GM19240 (cell line): ENCODE measurements at regions not wholly inside any gene's neighbourhood (a gene's known extent, or its start where the extent isn't known, plus 50 kb on each side); places are given as distances from the start of the nearest gene placed in this dataset.

Source experiments
- DNase-seq: peaks from one replicate; pipeline ENCODE4 v3.0.0; 2011; ENCODE audit warnings: low spot score; ENCODE audit not compliant: insufficient read length

DNA sequence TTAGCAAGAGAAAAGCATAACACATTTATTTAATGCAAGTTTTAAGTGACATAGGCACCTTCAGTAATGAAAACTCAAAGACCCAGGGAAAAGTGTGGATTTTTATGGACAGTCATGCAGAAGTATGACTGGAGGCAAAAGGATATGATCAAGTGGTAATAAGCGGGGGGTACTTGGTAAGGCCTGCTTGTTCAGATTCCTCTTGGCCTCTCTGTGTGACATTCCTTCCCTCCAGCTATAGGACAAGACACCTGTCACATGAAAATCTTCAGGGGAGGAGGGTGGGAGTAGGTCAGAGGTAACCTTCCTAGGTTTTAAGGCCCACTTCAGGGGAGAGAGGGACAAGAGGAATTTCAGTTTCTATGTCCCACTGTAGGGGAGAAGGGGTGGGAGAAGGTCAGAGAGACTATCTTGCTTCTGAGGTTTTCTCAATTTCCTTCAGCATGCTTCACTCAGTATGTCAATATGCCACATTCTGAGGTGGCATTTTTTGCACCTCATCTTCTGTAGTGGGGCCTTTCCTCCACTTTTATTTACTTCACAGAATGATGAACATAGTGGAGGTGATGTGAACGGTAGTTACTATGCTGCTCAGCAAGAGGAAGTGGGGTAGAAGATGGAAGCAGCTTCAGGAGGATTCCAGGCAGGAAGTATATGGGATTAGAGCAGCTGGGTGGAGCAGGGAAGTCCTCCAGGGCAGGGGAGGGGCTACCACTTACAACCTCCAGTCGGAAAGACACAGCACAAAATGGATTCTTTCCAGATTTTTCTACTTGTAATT, 73.2 kb upstream of the RFC3 start:
- DNase-seq = no peak

DNA sequence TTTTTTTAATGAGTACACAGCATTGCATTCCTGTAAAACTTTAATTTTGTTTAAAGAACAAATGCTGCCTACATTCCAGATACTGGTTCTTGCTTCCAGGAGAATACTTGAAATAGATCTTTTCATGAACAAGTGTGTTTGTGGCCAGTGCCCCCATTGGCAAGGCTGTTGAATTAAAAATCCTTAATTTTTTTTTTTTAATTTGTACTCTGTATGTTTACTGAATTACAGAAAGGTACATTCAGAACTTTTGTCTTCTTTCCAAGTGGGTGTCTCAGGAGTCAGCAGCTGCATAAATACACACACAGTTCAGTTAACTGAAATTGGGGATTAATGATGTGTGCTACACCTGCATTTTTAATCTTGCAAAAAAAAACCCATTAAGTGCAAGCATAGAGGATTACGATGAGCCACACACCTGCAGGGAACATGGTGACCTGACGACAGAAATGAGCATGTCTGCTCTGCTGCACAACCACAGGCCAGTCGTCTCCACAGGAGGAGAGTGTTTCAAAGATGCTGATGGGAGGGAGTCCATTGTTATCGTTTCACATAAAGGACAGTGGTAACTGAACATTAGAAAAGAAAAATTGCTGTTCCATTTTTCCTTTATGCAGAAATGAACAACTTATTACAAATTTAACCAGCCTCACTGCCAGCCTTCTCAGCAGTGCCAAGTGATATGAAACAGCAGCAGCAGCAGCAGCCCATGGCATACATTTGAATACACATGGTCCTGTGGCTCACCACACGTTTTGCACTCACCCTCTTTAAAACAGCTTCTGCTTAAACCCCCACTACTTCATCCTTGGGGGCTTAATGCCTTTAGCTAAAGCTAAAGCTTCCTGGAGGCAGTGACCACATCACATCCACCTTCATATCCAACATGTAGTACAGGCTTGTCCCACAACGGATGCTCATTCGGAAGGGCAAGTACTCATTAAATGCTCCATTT, 72.3 kb upstream of the RFC3 start:
- DNase-seq = no peak

DNA sequence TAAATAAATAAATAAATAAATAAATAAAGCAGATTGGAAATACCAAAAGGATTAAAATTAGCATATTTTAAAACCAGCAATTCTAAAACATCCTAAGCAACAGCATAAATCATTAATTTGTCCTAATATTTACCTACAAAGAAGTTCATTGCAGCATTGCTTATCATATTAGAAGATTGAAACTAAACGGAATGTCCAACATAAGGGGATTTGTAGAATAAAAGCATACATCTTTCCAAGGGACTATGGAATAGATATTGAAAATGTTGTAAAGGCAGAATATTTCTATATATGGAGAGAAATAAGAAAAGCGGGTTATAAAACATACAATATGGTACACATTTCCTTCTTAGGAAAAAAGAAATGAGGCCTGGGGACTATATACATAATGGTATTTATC, 71.1 kb upstream of the RFC3 start:
- no peak for DNase-seq

DNA sequence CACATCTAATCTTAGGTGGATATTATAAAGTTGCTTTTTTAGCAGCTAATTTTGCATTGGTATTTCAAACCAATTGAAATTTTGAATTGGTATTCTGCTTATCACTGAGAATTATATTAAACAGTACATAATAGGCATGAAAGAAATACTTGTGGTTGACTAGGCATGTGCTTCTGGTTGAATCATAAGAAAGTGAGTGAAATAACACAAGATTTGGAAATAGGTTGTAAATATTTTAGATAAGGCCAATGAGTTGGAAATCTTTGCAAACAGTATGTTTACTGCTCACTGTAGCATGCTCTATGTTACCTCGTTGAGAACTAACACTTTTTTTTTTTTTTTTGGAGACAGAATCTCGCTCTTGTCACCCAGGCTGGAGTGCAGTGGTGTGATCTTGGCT, 66.8 kb upstream of the RFC3 start:
- no peak for DNase-seq

DNA sequence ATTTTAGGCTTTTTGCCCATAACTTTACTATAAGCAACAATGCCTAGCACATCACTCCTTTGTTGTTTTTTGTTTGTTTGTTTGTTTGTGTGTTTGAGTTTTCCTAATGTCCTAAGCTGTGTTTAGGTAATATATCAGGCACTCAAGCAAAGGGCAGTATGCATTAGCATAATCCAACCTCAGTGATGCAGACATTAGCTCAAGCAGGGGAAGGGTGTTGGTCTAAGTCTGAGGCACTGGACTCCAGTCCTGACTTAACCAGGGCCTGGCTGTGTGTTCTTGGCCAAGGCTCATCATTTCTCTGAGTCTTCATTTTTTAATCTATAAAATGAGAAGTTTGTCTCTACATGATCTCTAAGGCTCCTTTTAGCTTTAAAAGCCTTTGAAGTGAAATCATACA, 65.9 kb upstream of the RFC3 start:
- DNase-seq = no peak

DNA sequence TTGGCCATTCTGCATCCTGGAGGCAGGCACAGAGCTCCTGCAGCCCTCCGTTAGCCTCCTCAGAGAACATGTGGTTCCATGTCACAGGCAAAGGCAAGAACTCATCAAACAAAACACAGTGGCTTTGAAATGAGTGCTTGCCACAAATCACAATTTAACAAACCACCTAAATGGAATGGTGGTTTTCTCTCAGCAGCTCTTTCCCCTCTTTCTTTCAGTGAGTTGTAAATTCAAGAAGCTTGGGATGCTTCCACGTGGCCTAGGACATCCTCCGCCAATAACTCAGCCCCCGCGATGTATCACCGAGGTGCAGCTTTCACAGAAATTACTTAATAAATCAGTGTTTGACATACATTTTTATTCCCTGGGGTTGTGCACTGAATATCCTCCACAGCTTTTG, 65.4 kb upstream of the RFC3 start:
- no peak for DNase-seq

DNA sequence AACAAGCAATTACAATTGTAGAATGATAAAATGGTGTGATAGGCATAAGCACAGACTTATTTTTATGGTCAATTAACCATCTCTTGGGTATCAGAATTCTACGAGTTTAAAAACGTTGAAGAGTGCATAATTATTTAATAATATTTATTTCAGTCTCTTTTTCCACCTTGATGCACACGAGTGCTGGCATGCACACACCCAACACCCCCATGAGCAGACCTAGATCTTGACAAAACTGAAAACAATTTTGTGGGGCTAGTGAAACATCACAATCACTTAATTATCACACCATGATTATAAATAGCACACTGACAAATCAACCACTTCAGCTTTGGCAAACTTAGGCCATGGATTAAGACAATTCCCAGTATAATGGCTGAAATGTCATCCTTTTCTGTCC, 61.0 kb upstream of the RFC3 start:
- DNase-seq = no peak

DNA sequence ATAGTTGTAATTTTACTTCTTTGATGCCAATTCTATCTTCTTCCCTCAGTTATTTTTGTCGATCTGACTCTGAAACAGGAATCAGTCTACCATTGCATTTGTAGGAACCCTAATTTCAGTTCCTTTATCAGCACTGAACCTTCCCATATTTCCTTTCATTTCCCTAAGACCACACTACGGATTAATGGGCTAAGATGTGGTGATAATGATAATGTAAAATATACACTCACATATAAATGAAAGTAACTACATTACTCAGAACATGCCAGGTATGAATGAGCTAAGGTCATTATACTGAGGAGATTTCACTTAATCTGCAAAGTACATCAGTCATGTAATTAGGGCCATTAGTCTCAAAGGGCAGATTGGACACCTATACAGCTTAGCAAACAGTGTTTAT, 60.2 kb upstream of the RFC3 start:
- DNase-seq = no peak

DNA sequence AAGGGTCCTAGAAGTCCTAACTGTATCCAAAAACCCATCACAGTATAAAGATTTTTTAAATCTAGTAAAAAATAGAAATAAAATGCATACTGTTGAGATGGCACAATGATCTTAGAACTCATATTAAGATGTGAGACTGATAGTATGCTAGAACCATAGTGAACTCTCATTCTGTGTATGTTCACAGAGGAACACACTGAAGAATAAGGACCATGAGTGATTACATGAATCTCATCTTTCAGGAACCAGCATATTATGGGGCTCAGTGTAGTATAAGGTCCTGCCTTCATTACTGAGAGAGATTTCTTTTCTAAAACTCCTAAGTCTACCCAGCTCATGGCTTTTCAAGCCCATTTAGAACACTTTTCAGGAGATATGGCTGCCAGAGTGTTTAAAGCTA, 59.8 kb upstream of the RFC3 start:
- no peak for DNase-seq

DNA sequence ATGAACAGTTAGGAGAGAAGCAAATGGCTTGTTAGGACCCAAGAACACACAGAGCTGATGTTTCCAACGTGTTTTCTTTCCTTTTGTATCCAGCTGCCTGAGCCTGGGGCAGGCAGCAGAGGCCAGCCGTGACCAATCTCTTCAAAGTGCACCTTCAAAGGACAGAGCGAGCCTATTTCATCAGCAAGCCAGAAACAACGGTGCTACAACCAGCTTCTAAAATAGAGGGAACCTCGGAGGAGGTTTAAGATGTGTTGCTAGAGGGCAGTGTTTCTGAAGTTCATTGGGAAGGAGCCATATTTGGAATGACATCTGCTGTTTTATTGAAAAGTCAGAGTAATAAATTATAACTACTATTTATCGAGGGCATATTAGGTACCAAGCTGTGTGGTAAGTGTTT, 56.2 kb upstream of the RFC3 start:
- no peak for DNase-seq

DNA sequence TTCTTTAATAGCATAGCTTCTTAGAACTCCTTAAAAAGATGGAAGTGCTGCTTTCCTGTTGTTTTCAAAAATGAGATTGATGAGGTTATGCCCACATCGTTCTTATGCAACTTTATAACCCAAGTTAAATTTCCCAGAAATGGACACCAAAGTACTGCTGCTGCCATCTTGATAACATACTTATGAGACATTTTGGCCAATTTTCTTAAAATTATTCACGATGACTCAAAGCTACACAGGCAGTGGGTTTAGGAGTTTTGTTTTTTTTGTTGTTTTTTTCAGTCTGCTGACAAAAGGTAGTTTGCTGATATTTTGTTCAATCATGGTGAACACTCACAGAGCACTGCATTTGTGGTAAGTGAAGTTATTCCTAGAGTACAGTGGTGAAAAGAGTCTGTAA, 54.9 kb upstream of the RFC3 start:
- DNase-seq = no peak

DNA sequence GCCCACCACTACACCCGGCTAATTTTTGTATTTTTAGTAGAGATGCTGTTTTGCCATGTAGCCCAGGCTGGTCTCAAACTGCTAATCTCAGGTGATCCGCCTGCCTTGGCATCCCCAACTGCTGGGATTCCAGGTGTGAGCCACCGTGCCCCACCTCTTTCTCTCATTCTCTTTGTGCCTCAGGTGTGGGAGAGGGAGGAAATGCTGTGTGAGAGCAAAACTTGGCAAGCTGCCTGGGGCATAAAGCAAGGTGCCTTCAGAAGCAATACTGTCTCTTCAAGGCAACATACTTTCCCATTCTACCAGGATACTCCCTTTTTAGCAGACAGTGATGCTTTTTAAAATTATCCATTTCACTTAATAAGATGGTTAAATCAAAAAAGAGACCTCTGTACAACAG, 53.2 kb upstream of the RFC3 start:
- DNase-seq = no peak

DNA sequence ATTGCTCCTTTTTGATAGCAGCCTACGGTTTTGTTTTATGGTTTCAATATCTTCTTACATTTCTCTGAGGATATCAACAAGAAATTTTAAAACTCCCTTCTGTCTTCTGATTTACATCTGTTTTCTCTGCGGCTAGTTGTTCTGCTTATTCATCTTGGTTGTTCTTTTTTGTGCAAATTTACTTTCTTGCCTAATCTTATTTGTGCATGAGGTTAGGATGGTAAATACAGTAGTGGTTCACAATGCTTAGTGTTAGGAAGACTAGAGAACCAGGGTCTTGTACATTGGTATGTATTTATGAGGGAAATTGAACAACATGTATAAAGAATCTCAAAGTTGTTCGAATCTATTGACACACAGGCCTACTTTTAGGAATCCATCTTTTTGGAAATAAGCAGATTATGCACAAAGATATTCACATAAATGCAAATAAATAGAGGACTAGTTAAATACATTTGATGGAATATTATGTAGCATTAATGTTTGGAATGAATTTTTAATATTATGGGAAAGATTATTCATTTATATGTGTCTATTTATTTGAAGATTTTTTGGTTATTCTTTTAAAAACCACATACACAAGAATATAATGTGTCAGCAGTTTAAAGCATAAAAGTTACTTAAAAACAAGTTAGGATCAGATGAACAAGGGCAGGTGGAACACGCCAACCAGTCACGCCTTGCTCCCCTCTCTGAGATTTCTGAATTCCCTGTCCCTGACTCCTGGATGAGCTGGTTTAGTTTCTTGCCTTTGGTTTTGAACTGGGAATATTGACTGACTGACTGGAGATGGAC, 51.4 kb upstream of the RFC3 start:
- DNase-seq = no peak

DNA sequence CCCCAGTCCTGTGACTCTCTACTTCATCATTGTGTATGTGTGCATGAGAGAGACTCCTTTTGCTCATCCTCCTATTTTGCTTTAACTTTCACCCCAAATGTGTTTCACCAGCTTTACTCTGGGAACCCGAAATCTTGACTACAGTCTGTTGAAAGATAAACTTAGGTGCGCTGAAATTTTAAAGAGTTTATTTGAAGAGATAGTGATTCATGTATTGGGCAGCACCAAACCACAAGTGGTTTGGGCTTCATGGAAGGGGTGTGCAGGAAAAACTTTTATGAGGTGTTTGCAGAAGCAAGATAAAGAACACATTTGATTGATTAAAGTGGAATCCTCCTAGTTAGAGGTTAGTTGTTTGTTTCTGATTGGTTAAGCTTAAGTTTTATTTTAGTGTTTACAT, 50.8 kb upstream of the RFC3 start:
- DNase-seq = no peak
